Sciatic nerve (tissue), 2 donors: ENCODE measurements at regions not wholly inside any gene's neighbourhood (a gene's known extent, or its start where the extent isn't known, plus 50 kb on each side); places are given as distances from the start of the nearest gene placed in this dataset.

Source experiments
- ATAC-seq: fragments of 200-7000 bp; cut with Tn5 transposase; one replicate; pipeline ENCODE4 v1.9.1; 2020; ENCODE audit warnings: mild to moderate bottlenecking, moderate library complexity
- DNase-seq: peaks from one replicate; pipeline ENCODE4 v3.0.0-alpha.2; 2020; ENCODE audit warnings: low spot score
- intact Hi-C: fragments of 100-400 bp; cut with DNase I; formaldehyde crosslinking; loops from one replicate; pipeline ENCODE4 v1.14.2; 2022
- donor health status: DM: no; HTN: no; CAD: no.
- donor health status: DM: no; HTN: no; CAD: no.

DNA sequence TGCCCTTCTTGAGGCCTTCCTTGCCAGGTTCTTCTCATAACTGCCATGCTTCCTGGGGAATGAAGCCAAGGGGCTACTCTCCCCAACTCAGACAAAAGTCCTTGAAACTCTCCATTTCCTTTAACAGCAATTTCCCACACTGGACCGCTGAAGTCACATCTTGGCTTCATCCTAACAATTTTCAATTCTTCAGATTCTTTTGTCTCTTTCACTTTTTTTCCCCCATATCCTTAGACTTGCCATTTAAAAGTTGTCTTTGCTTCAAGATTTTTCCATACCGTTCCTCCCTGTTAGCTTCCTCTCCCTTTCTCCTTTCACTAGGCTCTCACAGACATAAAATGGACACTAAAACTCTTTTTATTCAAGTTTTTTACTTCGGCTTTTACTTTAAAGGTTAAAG, 93.1 kb upstream of the ITGA1 start:
- intact Hi-C loops, result no loop called here
- DNase-seq, result no peak
- ATAC-seq, result no peak

GRCh38 chr5:52702877-52703276, 84.8 kb upstream of the ITGA1 start:
- ATAC-seq (no peak), DNase-seq (no peak)
- intact Hi-C loops, result no loop called here

DNA sequence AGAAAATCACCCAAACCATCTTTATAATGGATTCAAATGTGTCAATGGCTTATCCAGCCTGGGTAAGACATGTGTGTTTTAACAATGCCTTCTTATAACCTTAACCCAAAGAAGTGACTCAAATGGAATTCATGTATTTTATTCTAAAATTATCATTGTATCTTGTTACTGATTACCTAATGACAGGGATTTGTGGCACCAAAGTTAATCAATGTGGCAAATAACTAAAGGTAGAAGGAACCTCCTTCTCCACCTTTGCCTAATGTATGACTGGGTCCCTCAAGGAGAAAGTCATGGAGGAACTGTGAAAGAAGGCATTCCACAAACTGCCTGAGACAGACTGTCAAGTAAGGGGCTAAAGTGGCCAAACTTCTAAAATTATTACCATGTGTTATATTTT, 84.4 kb upstream of the ITGA1 start:
- ATAC-seq (no peak), DNase-seq (no peak)
- intact Hi-C loops, result no loop called here

DNA sequence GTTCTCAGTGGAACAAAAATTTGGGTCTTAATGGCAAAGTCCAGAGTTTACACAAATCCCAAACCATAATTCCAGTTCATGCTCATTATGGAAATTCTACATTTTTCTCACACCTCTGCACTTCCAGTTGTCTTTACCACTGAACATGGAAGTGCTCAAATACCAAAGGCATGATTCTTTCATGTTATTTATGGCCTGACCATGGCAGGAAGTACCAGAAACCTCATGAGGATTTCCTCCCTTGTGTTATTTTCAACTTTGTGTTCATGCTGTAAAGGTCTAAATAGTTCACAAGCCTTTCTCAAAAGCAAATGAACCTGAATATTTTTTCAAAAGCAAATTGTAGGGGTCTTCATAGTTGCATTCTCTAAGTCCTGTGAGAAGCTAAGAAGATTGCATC, 82.0 kb upstream of the ITGA1 start:
- intact Hi-C loops, result no loop called here
- DNase-seq (no peak), ATAC-seq (no peak)

DNA sequence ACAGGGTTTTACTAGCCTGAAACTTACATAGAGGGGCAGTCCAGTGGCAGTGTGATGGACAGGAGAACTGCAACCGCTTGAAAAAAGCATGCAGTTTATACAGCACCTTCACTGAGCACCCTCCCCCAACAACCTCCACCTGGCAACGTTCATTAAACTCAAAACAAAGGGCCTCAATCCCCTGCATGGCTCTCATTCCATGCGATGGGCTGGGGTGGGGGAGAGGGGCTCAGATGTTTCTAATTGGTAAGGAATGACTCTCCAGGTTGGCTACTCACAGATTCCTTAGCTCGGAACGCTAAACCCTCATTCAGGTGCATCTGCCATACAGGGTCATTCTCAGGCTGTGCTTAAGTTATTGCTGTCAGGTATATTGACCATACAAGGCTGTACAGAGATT, 80.9 kb upstream of the ITGA1 start:
- DNase-seq, result no peak
- no peak for ATAC-seq
- intact Hi-C loops, result no loop called here

GRCh38 chr5:52707616-52708015, 80.1 kb upstream of the ITGA1 start:
- intact Hi-C loops, result no loop called here
- DNase-seq (no peak), ATAC-seq (no peak)

GRCh38 chr5:52708463-52708862, 79.3 kb upstream of the ITGA1 start:
- intact Hi-C loops, result no loop called here
- ATAC-seq, result no peak

GRCh38 chr5:52709167-52709925, 78.4 kb upstream of the ITGA1 start:
- DNase-seq (no peak), ATAC-seq (peak; percentile 50)
- intact Hi-C loops, result no loop called here

More at GRCh38 chr5:52708463-52708862, 79.3 kb upstream of the ITGA1 start:
- DNase-seq, result no peak

DNA sequence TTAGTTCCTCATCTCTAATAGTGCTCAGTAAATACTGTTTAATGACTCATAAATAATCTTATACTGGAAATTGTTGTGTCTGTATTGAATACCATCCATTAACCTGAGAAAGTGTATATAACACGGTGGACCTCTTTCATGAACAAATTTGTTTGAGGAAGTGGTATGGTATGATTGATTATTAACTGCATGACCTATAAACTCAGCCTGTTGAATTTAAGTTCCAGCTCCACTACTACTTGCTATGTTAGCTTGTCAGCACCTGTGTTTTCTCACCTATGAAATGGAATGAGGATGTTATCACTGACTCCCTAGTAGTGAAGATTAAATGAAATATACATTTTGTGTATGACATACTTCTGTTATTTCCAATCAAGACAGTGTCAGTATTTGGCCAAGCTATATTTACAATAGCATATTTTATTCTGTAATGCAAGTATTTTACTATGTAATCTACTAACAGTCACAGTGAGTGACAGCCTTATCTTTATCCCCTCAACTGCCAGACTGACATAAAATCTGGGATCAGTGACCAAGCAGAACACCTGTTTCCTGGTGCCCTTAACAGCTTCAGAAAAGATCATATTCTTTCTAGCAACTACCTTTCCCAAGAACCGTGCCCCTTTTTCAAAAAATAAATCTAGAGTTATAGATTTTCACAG, 77.3 kb upstream of the ITGA1 start:
- no peak for ATAC-seq
- intact Hi-C loops, result no loop called here
- no peak for DNase-seq

GRCh38 chr5:52710972-52711596, 76.6 kb upstream of the ITGA1 start:
- DNase-seq (no peak), ATAC-seq (no peak)
- intact Hi-C loops, result no loop called here

- intact Hi-C loops, result no loop called here
- no peak for DNase-seq
- ATAC-seq, result no peak
These were observed 75.4 kb upstream of the ITGA1 start for GRCh38 chr5:52712354-52712753.

DNA sequence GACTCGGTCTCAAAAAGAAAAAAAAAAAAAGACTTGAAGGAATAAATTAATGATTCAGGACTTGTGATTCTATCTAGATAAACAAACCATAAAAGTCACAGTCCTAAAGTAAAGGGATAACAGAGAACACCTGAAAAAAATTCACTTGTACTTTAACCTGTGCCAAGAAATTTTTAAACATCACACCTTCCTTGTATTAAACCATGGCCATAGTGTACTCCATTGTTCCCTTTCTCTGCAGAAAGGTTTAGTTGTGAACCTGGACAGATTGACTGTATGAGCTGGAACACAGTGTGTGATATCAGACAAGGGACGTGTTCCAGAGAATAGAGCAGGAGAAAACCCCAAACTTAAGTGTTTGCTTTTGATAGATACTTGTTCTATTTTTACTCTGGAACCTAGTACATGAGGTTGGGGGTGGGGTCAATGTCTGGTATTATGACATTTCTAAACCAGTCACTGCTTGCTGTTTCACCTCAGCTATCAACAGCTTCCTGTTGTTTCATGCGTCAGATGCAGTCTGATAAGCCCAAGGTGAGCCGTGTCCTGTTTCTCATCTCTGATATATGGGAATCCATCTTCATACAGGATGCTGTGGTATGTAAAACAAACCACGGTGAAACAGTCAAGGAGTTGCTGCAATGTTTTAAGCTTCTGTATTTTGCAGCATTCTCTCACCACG, 62.5 kb upstream of the ITGA1 start:
- peak; percentile 58 for ATAC-seq
- DNase-seq, result no peak
- intact Hi-C loops, result no loop called here

DNA sequence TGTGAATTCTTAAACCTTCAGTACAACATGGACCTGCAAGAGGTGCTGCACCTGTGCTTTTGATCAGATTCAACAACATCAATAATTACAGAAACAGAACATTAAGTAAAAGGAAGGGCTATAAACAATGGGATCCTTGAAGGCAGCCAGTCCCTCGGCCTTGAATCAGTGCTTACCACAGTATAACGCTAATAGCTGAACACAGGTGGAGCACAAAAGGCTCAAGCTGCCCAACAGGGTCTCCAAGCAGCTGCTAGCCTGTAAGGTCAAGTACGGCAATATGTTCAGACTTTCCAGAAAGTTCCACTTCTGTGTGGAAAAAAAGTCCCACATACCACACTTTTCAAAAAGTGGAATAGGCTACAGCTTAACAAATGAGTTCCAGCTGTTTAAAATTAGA, 61.9 kb upstream of the ITGA1 start:
- DNase-seq (no peak), ATAC-seq (peak; percentile 25)
- intact Hi-C loops, result no loop called here

DNA sequence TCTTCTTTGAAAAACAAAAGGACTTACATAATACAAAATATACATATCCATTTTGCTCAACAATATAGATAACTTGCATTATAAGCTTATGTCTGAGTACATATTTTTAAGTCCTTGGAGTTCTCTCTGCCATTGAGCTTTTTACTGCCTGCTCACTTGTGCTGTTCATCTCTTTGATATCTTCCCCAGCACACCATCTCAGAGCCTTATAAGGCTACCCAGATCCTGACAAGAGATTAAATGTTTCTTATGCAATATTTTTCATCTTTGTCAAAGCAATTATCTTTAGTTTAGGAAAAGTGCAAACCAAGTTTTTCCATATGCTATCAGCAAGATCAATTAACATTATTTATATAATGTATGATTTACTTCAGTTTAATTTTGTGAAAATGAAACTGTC, 60.7 kb upstream of the ITGA1 start:
- intact Hi-C loops, result no loop called here

DNA sequence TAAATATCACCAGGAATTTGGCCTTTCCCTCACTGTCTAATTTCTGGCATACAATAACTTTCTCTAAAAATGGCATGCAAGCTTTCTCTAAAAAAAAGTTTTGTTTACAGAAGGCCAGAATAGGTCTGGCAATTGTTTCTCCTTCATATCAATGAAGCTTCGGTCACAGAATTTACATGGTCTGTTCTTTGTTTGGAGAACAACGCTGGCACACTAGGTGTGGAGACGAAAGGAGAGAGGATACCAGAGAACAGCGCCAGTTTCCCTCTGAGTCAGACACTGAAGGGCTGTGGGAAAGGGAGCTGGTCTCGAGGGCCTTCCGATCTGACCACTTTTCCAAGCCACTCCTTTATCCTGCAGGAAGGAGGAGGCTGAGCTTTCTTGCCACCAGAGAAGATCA, 60.1 kb upstream of the ITGA1 start:
- DNase-seq (no peak), ATAC-seq (peak; percentile 91)
- intact Hi-C loops, result no loop called here

More for the DNA sequence above, 60.7 kb upstream of the ITGA1 start:
- peak; percentile 44 for ATAC-seq
- no peak for DNase-seq

DNA sequence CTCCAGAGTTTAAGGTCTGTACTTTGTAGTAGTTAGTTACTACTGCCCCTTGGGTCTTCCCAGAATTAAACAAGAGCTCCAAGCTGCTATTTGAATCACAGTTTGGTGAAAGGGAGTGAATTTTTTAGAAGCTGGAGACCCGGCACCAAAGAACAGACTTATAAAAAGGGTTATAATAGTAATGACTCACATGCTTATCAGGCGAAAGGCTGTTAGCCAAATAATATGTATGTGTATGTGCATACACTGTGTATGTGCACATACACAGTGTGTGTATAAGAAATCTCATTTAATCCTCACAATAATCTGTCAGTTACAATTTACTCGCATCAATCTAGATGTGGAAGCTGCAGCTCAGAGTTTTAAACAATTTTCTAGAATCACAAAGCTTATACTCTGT, 59.5 kb upstream of the ITGA1 start:
- ATAC-seq (no peak), DNase-seq (no peak)
- intact Hi-C loops, result no loop called here

DNA sequence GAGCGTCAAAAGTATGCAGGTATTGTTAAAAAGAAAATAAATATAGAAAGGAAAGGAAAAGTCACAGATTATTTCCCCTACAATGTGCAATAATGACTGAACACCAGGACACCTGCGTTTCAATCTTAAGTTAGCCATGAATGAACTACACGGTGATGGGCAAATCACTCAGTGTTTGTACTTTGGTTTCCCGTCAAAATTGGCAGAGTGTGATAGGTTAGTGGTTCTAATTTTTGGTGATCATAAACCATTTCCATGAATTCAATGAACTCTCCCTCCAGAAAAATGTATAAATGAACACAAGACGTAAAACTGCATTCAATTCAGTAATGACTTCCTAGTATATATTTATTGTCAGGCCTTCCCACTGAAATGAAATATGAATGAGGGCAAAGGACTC, 59.0 kb upstream of the ITGA1 start:
- ATAC-seq (no peak), DNase-seq (no peak)
- intact Hi-C loops, result no loop called here

GRCh38 chr5:52731274-52732027, 56.3 kb upstream of the ITGA1 start:
- intact Hi-C loops, result no loop called here

GRCh38 chr5:52734557-52734956, 53.2 kb upstream of the ITGA1 start:
- intact Hi-C loops, result no loop called here
- no peak for ATAC-seq

More at GRCh38 chr5:52731274-52732027, 56.3 kb upstream of the ITGA1 start:
- no peak for DNase-seq
- no peak for ATAC-seq

More at GRCh38 chr5:52734557-52734956, 53.2 kb upstream of the ITGA1 start:
- no peak for DNase-seq
